Astrocyte (in vitro differentiated cells and primary cell): ENCODE measurements at regions not wholly inside any gene's neighbourhood (a gene's known extent, or its start where the extent isn't known, plus 50 kb on each side); places are given as distances from the start of the nearest gene placed in this dataset.

Experiments used
- DNase-seq: peaks from one replicate; pipeline ENCODE4 v3.0.0-alpha.2; 2010; ENCODE audit warnings: low read depth
- FAIRE-seq: peaks from 2 replicates; lab custom pipeline; 2011; peaks lifted over from hg19 to GRCh38; lab: Jason Lieb, UNC
- H2AFZ ChIP-seq: 2 replicates; pipeline ENCODE4 v1.6.0; 2012; ENCODE audit warnings: low read depth, low read length, inconsistent platforms
- H3K27ac ChIP-seq: 2 replicates; pipeline ENCODE4 v1.5.1; 2011; ENCODE audit warnings: low read depth, low read length, inconsistent platforms
- H3K27me3 ChIP-seq: 2 replicates; pipeline ENCODE4 v1.6.0; 2011; ENCODE audit warnings: low read length, inconsistent platforms; ENCODE audit not compliant: insufficient read depth
- H3K36me3 ChIP-seq: 2 replicates; pipeline ENCODE4 v1.5.1; 2011; ENCODE audit warnings: low read length, inconsistent platforms; ENCODE audit not compliant: insufficient read depth
- H3K4me1 ChIP-seq: 2 replicates; pipeline ENCODE4 v1.5.1; 2011; ENCODE audit warnings: low read length, inconsistent platforms; ENCODE audit not compliant: insufficient read depth
- H3K4me2 ChIP-seq: 2 replicates; pipeline ENCODE4 v1.6.0; 2012; ENCODE audit warnings: low read length, inconsistent platforms
- H3K4me3 ChIP-seq: 2 replicates; pipeline ENCODE4 v1.5.1; 2011; ENCODE audit warnings: low read depth, mild to moderate bottlenecking, low read length, inconsistent platforms; ENCODE audit not compliant: insufficient read depth
- H3K79me2 ChIP-seq: 2 replicates; pipeline ENCODE4 v1.6.0; 2012; ENCODE audit warnings: mild to moderate bottlenecking, low read length, inconsistent platforms; ENCODE audit not compliant: insufficient read depth
- H3K9ac ChIP-seq: 2 replicates; pipeline ENCODE4 v1.6.0; 2012; ENCODE audit warnings: mild to moderate bottlenecking, low read length, inconsistent platforms
- H3K9me3 ChIP-seq: 2 replicates; pipeline ENCODE4 v1.5.1; 2012; ENCODE audit warnings: low read depth, mild to moderate bottlenecking, low read length, inconsistent platforms; ENCODE audit not compliant: insufficient read depth
- H4K20me1 ChIP-seq: 2 replicates; pipeline ENCODE4 v1.6.0; 2012; ENCODE audit warnings: low read length, inconsistent platforms; ENCODE audit not compliant: insufficient read depth
- H3K27ac Mint-ChIP-seq: one replicate; pipeline ENCODE4 v1.8.0; 2021; ENCODE audit warnings: mild to moderate bottlenecking, mixed read lengths; ENCODE audit not compliant: unreplicated experiment
- H3K27me3 Mint-ChIP-seq: one replicate; pipeline ENCODE4 v1.8.0; 2021; ENCODE audit warnings: low read depth, mixed read lengths; ENCODE audit not compliant: unreplicated experiment
- H3K36me3 Mint-ChIP-seq: one replicate; pipeline ENCODE4 v1.8.0; 2021; ENCODE audit warnings: low read depth, mixed read lengths; ENCODE audit not compliant: unreplicated experiment
- H3K4me1 Mint-ChIP-seq: one replicate; pipeline ENCODE4 v1.8.0; 2021; ENCODE audit warnings: low read depth, mixed read lengths; ENCODE audit not compliant: unreplicated experiment
- H3K4me3 Mint-ChIP-seq: one replicate; pipeline ENCODE4 v1.8.0; 2021; ENCODE audit warnings: mild to moderate bottlenecking, moderate library complexity, mixed read lengths; ENCODE audit not compliant: unreplicated experiment
- H3K9me3 Mint-ChIP-seq: one replicate; pipeline ENCODE4 v1.8.0; 2021; ENCODE audit warnings: mild to moderate bottlenecking, mixed read lengths; ENCODE audit not compliant: unreplicated experiment
- CTCF ChIP-seq: IDR thresholded peaks from 2 replicates; pipeline ENCODE4 v1.5.1; 2011; ENCODE audit warnings: low read depth, mild to moderate bottlenecking, inconsistent platforms, low read length, moderate library complexity; ENCODE audit not compliant: insufficient read depth
- EZH2 ChIP-seq: IDR thresholded peaks from 2 replicates; pipeline ENCODE4 v1.6.1; 2012; ENCODE audit warnings: mild to moderate bottlenecking, low read length, inconsistent platforms; ENCODE audit not compliant: insufficient read depth

- no peak overlapping the region for H3K27ac Mint-ChIP-seq
- DNase-seq = no peak
- no peaks in the 10 kb centered on the region for H3K9me3 ChIP-seq
- no peak overlapping the region for H3K4me3 ChIP-seq
- H4K20me1 ChIP-seq = no peaks in the 10 kb centered on the region
- H3K36me3 Mint-ChIP-seq = no peaks in the 10 kb centered on the region
- no peak overlapping the region for H3K4me2 ChIP-seq
- no peak for TF ChIP-seq EZH2
- TF ChIP-seq CTCF = no peak
- FAIRE-seq = no peak
- no peaks in the 10 kb centered on the region for H3K4me1 ChIP-seq
- H3K27ac ChIP-seq = no peak overlapping the region
- H3K27me3 Mint-ChIP-seq = no peaks in the 10 kb centered on the region
- H3K36me3 ChIP-seq = no peaks in the 10 kb centered on the region
- peaks cover 3% of the 10 kb centered on the region for H3K4me1 Mint-ChIP-seq
- H3K9me3 Mint-ChIP-seq = no peaks in the 10 kb centered on the region
- H3K4me3 Mint-ChIP-seq = no peak overlapping the region
- no peaks in the 10 kb centered on the region for H3K27me3 ChIP-seq
- H3K79me2 ChIP-seq = no peaks in the 10 kb centered on the region
- no peak overlapping the region for H2AFZ ChIP-seq
- H3K9ac ChIP-seq = no peak overlapping the region
These were observed 163.3 kb upstream of the USP38 start for GRCh38 chr4:143021384-143021783.

- no peaks in the 10 kb centered on the region for H3K27me3 Mint-ChIP-seq
- Histone ChIP-seq H3K27ac (no peak overlapping the region), H3K36me3 (no peaks in the 10 kb centered on the region), H2AFZ (no peak overlapping the region), H3K79me2 (no peaks in the 10 kb centered on the region), H3K9me3 (no peaks in the 10 kb centered on the region), H3K4me2 (no peak overlapping the region), H3K9ac (no peak overlapping the region), H4K20me1 (no peaks in the 10 kb centered on the region), H3K4me3 (no peak overlapping the region), H3K4me1 (no peaks in the 10 kb centered on the region), H3K27me3 (no peaks in the 10 kb centered on the region)
- H3K4me3 Mint-ChIP-seq = no peak overlapping the region
- no peak for DNase-seq
- no peak for TF ChIP-seq EZH2
- no peak for TF ChIP-seq CTCF
- H3K27ac Mint-ChIP-seq = no peak overlapping the region
- H3K9me3 Mint-ChIP-seq = no peaks in the 10 kb centered on the region
- no peaks in the 10 kb centered on the region for H3K36me3 Mint-ChIP-seq
- no peak for FAIRE-seq
- H3K4me1 Mint-ChIP-seq = peaks cover 3% of the 10 kb centered on the region
These were observed 161.3 kb upstream of the USP38 start for GRCh38 chr4:143023239-143023918.

- peak; percentile 26 for TF ChIP-seq CTCF
- no peak for TF ChIP-seq EZH2
- no peaks in the 10 kb centered on the region for H3K79me2 ChIP-seq
- no peaks in the 10 kb centered on the region for H3K9me3 ChIP-seq
- Mint-ChIP-seq H3K36me3 (no peaks in the 10 kb centered on the region), H3K4me1 (peaks cover 3% of the 10 kb centered on the region), H3K27me3 (no peaks in the 10 kb centered on the region), H3K27ac (no peak overlapping the region), H3K4me3 (no peak overlapping the region), H3K9me3 (peaks cover 9% of the 10 kb centered on the region)
- H3K4me2 ChIP-seq = no peak overlapping the region
- no peak overlapping the region for H2AFZ ChIP-seq
- H3K27me3 ChIP-seq = no peaks in the 10 kb centered on the region
- no peaks in the 10 kb centered on the region for H3K36me3 ChIP-seq
- H3K9ac ChIP-seq = no peak overlapping the region
- FAIRE-seq (no peak), DNase-seq (peak; percentile 53)
- H3K4me1 ChIP-seq = no peaks in the 10 kb centered on the region
- no peaks in the 10 kb centered on the region for H4K20me1 ChIP-seq
- no peak overlapping the region for H3K27ac ChIP-seq
- no peak overlapping the region for H3K4me3 ChIP-seq
These were observed 159.5 kb upstream of the USP38 start for GRCh38 chr4:143025081-143025704.
